IMR-90 (cell line): ENCODE measurements at regions not wholly inside any gene's neighbourhood (a gene's known extent, or its start where the extent isn't known, plus 50 kb on each side); places are given as distances from the start of the nearest gene placed in this dataset.

Experiments
- ATAC-seq: fragments of 200-7000 bp; cut with Tn5 transposase; 2 replicates; pipeline ENCODE4 v1.9.1; 2020; ENCODE audit warnings: low read depth, mild to moderate bottlenecking, moderate library complexity
- BruUV-seq: library from RNA; stranded (reverse); fragments of 400-500 nt; replicated peaks from 2 replicates; lab custom pipeline; 2021; lab: Mats Ljungman, UMichigan
- CTCF ChIA-PET: fragments of 300-600 bp; formaldehyde crosslinking; extraction: SDS; loops from one replicate; lab custom pipeline; 2021; ENCODE audit warnings: antibody characterized with exemption; lab: Yijun Ruan, JAX
- POLR2A ChIA-PET: fragments of 300-600 bp; sonication (Branson Sonifier 250); formaldehyde crosslinking; loops from one replicate; lab custom pipeline; 2022; ENCODE audit warnings: antibody characterized with exemption; ENCODE audit not compliant: unreplicated experiment; lab: Charles Lee
- DNase-seq: peaks from one replicate; pipeline ENCODE4 v3.0.0; 2013
- H2AFZ ChIP-seq: replicated peaks from 2 replicates; pipeline ENCODE3; 2013; ENCODE audit warnings: low read length, mild to moderate bottlenecking; ENCODE audit not compliant: poor library complexity
- H2AK5ac ChIP-seq: 2 replicates; pipeline ENCODE4 v1.6.1; 2013; ENCODE audit warnings: low read depth, low read length, inconsistent platforms
- H2AK9ac ChIP-seq: replicated peaks from 2 replicates; pipeline ENCODE3; 2013; ENCODE audit warnings: mild to moderate bottlenecking, low read depth, low read length, moderate library complexity; ENCODE audit not compliant: poor library complexity
- H2BK120ac ChIP-seq: 2 replicates; pipeline ENCODE4 v1.6.1; 2013; ENCODE audit warnings: low read depth, low read length, inconsistent platforms
- H2BK15ac ChIP-seq: 3 replicates; pipeline ENCODE4 v1.6.1; 2013; ENCODE audit warnings: low read depth, low read length, inconsistent platforms
- H2BK20ac ChIP-seq: 2 replicates; pipeline ENCODE4 v1.6.1; 2013; ENCODE audit warnings: low read depth, mild to moderate bottlenecking, inconsistent platforms, low read length, moderate library complexity
- H2BK5ac ChIP-seq: 2 replicates; pipeline ENCODE4 v1.6.1; 2013; ENCODE audit warnings: mild to moderate bottlenecking, low read depth, low read length, inconsistent platforms; ENCODE audit not compliant: poor library complexity, severe bottlenecking
- H3K14ac ChIP-seq: replicated peaks from 2 replicates; pipeline ENCODE4 v1.6.1; 2013; ENCODE audit warnings: low read depth, low read length, inconsistent platforms
- H3K18ac ChIP-seq: 2 replicates; pipeline ENCODE4 v1.6.1; 2013; ENCODE audit warnings: low read depth, low read length, control low read depth
- H3K23ac ChIP-seq: 2 replicates; pipeline ENCODE4 v1.6.1; 2013; ENCODE audit warnings: low read depth, low read length, inconsistent platforms
- H3K27ac ChIP-seq: 2 replicates; pipeline ENCODE4 v1.5.1; 2013; ENCODE audit warnings: mild to moderate bottlenecking, control low read depth, low read length; ENCODE audit not compliant: insufficient read depth
- H3K27me3 ChIP-seq: 2 replicates; pipeline ENCODE4 v1.6.1; 2013; ENCODE audit warnings: low read length; ENCODE audit not compliant: control insufficient read depth, insufficient read depth
- H3K36me3 ChIP-seq: 2 replicates; pipeline ENCODE4 v1.6.1; 2013; ENCODE audit warnings: low read length, mixed read lengths; ENCODE audit not compliant: control insufficient read depth, insufficient read depth
- H3K4ac ChIP-seq: 2 replicates; pipeline ENCODE4 v1.6.1; 2013; ENCODE audit warnings: low read depth, low read length, inconsistent platforms
- H3K4me1 ChIP-seq: 2 replicates; pipeline ENCODE4 v1.6.1; 2013; ENCODE audit warnings: low read length, mixed read lengths; ENCODE audit not compliant: control insufficient read depth, insufficient read depth
- H3K4me2 ChIP-seq: 2 replicates; pipeline ENCODE4 v1.6.1; 2013; ENCODE audit warnings: low read depth, mild to moderate bottlenecking, control low read depth, low read length, moderate library complexity
- H3K4me3 ChIP-seq: 2 replicates; pipeline ENCODE4 v1.5.1; 2013; ENCODE audit warnings: low read depth, mild to moderate bottlenecking, control low read depth, low read length, moderate library complexity; ENCODE audit not compliant: insufficient read depth
- H3K56ac ChIP-seq: 2 replicates; pipeline ENCODE4 v1.6.1; 2013; ENCODE audit warnings: low read length, inconsistent platforms; ENCODE audit not compliant: insufficient read depth; ENCODE audit errors: extremely low read depth
- H3K79me1 ChIP-seq, 2 experiments: 2 replicates each; pipeline ENCODE4 v1.6.1; 2013; ENCODE audit warnings: low read length in 2 of 2, inconsistent platforms in 1 of 2, low read depth in 1 of 2
- H3K9ac ChIP-seq: 2 replicates; pipeline ENCODE4 v1.6.1; 2013; ENCODE audit warnings: low read depth, low read length, control low read depth
- H3K9me1 ChIP-seq: 2 replicates; pipeline ENCODE4 v1.6.1; 2013; ENCODE audit warnings: low read length, inconsistent platforms; ENCODE audit not compliant: insufficient read depth
- H3K9me3 ChIP-seq: 2 replicates; pipeline ENCODE4 v1.6.1; 2013; ENCODE audit warnings: low read length; ENCODE audit not compliant: control insufficient read depth, insufficient read depth
- H4K20me1 ChIP-seq: 2 replicates; pipeline ENCODE4 v1.6.1; 2013; ENCODE audit warnings: low read length, inconsistent platforms; ENCODE audit not compliant: insufficient read depth
- H4K5ac ChIP-seq: 2 replicates; pipeline ENCODE4 v1.6.1; 2013; ENCODE audit warnings: mild to moderate bottlenecking, low read depth, low read length, control low read depth
- H4K8ac ChIP-seq, 2 experiments: 2 replicates each; pipeline ENCODE4 v1.6.1; 2013; ENCODE audit warnings: low read depth in 2 of 2, low read length in 2 of 2, control low read depth in 1 of 2, inconsistent platforms in 1 of 2
- H4K91ac ChIP-seq: 2 replicates; pipeline ENCODE4 v1.6.1; 2013; ENCODE audit warnings: low read depth, low read length, inconsistent platforms; ENCODE audit not compliant: insufficient read depth
- CEBPB ChIP-seq: IDR thresholded peaks from 2 replicates; pipeline ENCODE4 v1.6.1; 2012; ENCODE audit warnings: low read depth, low read length, improper control_type of control experiment
- CHD1 ChIP-seq: IDR thresholded peaks from 2 replicates; pipeline ENCODE4 v1.6.1; 2012; ENCODE audit warnings: low read depth, low read length, improper control_type of control experiment
- ELK1 ChIP-seq: fragments of 150-350 bp; IDR thresholded peaks from 2 replicates; pipeline ENCODE4 v1.6.1; 2016; ENCODE audit warnings: low read depth, mild to moderate bottlenecking, low read length, moderate library complexity, borderline replicate concordance
- MAFK ChIP-seq: IDR thresholded peaks from 2 replicates; pipeline ENCODE4 v1.6.1; 2012; ENCODE audit warnings: low read depth, low read length, improper control_type of control experiment
- MAZ ChIP-seq: IDR thresholded peaks from 2 replicates; pipeline ENCODE4 v1.6.1; 2012; ENCODE audit warnings: low read depth, mild to moderate bottlenecking, low read length, improper control_type of control experiment, moderate library complexity, borderline replicate concordance
- RAD21 ChIP-seq: IDR thresholded peaks from 2 replicates; pipeline ENCODE4 v1.6.1; 2012; ENCODE audit warnings: low read length, improper control_type of control experiment
- RCOR1 ChIP-seq: IDR thresholded peaks from 2 replicates; pipeline ENCODE4 v1.6.1; 2012; ENCODE audit warnings: mild to moderate bottlenecking, low read length, improper control_type of control experiment; ENCODE audit not compliant: insufficient replicate concordance
- SMC3 ChIP-seq: fragments of 150-350 bp; IDR thresholded peaks from 2 replicates; pipeline ENCODE4 v1.6.1; 2016; ENCODE audit warnings: low read depth, mild to moderate bottlenecking, antibody characterized with exemption, low read length, moderate library complexity
- USF2 ChIP-seq: fragments of 150-350 bp; IDR thresholded peaks from 2 replicates; pipeline ENCODE4 v1.6.1; 2017; ENCODE audit warnings: mild to moderate bottlenecking, antibody characterized with exemption, low read length, low read depth
- WGBS, 2 experiments: methylation state at CpG; one replicate each; pipeline versions ENCODE4 v1.1.5 to v1.1.7; 2013; ENCODE audit warnings: missing lambda C conversion rate in 2 of 2; ENCODE audit not compliant: insufficient read length in 1 of 2; ENCODE audit errors: extremely low coverage in 2 of 2; 5-methylcytosine and 5-hydroxymethylcytosine counted together
- dilution Hi-C: fragments of 300-500 bp; cut with HindIII; formaldehyde crosslinking; loops from one replicate; pipeline ENCODE4 v1.14.3; 2018; ENCODE audit warnings: low sequenced_read_pairs; ENCODE audit not compliant: unreplicated experiment
- in situ Hi-C: fragments of 300-500 bp; cut with MboI; formaldehyde crosslinking; loops from 3 replicates; pipeline ENCODE4 v1.14.3; 2019; ENCODE audit warnings: low sequenced_read_pairs, inconsistent platforms, mixed read lengths
- intact Hi-C: fragments of 100-400 bp; cut with micrococcal nuclease; formaldehyde crosslinking; loops from 2 replicates; pipeline ENCODE4 v1.10.0; 2022

DNA sequence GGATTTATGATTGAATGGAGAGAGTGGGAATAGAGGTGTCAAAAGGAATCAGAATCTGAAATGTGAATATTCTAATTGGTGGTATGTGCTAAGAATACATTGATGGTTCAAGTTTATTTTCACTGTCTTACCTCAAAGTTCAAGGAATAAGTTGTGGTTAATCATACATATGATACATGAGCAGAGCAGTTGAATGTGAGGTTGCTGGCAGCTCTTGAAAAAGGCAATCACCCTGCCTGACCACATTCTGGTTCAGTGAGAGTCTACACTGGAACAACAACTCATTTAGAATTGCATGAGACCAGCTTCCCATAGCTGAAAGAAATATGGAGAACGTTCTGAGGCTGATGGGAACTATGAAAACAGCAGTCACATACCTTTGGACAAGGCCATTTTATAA is 68.3 kb upstream of the ARHGAP29 start:
- H3K14ac ChIP-seq = no peak overlapping the region
- H2BK120ac ChIP-seq = no peak overlapping the region
- H2AK5ac ChIP-seq = no peak overlapping the region
- dilution Hi-C loops = no loop called here
- intact Hi-C loops = no loop called here
- no peaks in the 10 kb centered on the region for H3K9me3 ChIP-seq
- no peak overlapping the region for H2BK5ac ChIP-seq
- in situ Hi-C loops = no loop called here
- no peak overlapping the region for H3K4me3 ChIP-seq
- no peak overlapping the region for H3K18ac ChIP-seq
- TF ChIP-seq SMC3 = no peak
- TF ChIP-seq CEBPB = no peak
- TF ChIP-seq USF2 = no peak
- TF ChIP-seq MAFK = no peak
- TF ChIP-seq RCOR1 = no peak
- no peak for TF ChIP-seq ELK1
- TF ChIP-seq MAZ = no peak
- TF ChIP-seq CHD1 = no peak
- TF ChIP-seq RAD21 = no peak
- no peaks in the 10 kb centered on the region for H3K79me1 ChIP-seq
- peak overlapping the region; percentile 38 for H2AFZ ChIP-seq
- H3K56ac ChIP-seq = no peak overlapping the region
- CTCF ChIA-PET = interaction anchor here (0.6 kb wide), 1 partner anchor 30 kb away, joined by 3 read pairs; no protein-coding TSS in a partner anchor
- no peak overlapping the region for H3K27ac ChIP-seq
- no peak overlapping the region for H4K91ac ChIP-seq
- no peaks in the 10 kb centered on the region for H4K20me1 ChIP-seq
- H3K23ac ChIP-seq = no peak overlapping the region
- H3K9ac ChIP-seq = no peak overlapping the region
- no peak overlapping the region for H2BK20ac ChIP-seq
- DNase-seq = peak; percentile 85
- POLR2A ChIA-PET = no interaction called here
- BruUV-seq = no TSS peak
- H2AK9ac ChIP-seq = no peak overlapping the region
- H3K9me1 ChIP-seq = 0 out of 2 replicates have a peak, but pooled peaks cover 9% of the 10 kb centered on the region
- H2BK15ac ChIP-seq = no peak overlapping the region
- no CpG with 5 or more reads among the region's 1 CpG for WGBS, 2 experiments
- no peak overlapping the region for H4K5ac ChIP-seq
- peak; percentile 40; the same call in 1 of the 2 replicates for ATAC-seq
- H3K27me3 ChIP-seq = peaks cover 2% of the 10 kb centered on the region; the same call in 1 of the 2 replicates
- no peak overlapping the region for H3K4me2 ChIP-seq
- H4K8ac ChIP-seq = no peak overlapping the region
- peaks cover 1% of the 10 kb centered on the region; the same call in 1 of the 2 replicates for H3K4me1 ChIP-seq
- H3K36me3 ChIP-seq = no peaks in the 10 kb centered on the region
- H3K4ac ChIP-seq = no peak overlapping the region
